Suprapubic skin (tissue), 4 donors: ENCODE measurements at regions not wholly inside any gene's neighbourhood (a gene's known extent, or its start where the extent isn't known, plus 50 kb on each side); places are given as distances from the start of the nearest gene placed in this dataset.

ENCODE experiments used
- CTCF ChIP-seq, 2 donors: fragments of 200-600 bp in 1 of 2; fragments of 450-650 bp in 1 of 2; sonication (generic) in 1 of 2; IDR thresholded peaks; one replicate each; pipeline ENCODE4 v1.5.1; 2016 to 2019; ENCODE audit warnings: antibody characterized with exemption in 2 of 2, mild to moderate bottlenecking in 1 of 2, moderate library complexity in 1 of 2
- EP300 ChIP-seq: sonication (generic); formaldehyde crosslinking; IDR thresholded peaks from one replicate; pipeline ENCODE4 v1.6.1; 2017; ENCODE audit warnings: antibody characterized with exemption
- POLR2A ChIP-seq, 2 donors: fragments of 450-650 bp; IDR thresholded peaks; one replicate each; pipeline ENCODE4 v1.6.1; 2017; ENCODE audit warnings: antibody characterized with exemption in 2 of 2, mild to moderate bottlenecking in 2 of 2, moderate library complexity in 2 of 2
- POLR2AphosphoS5 ChIP-seq, 3 donors: sonication (generic); formaldehyde crosslinking; IDR thresholded peaks; one replicate each; pipeline ENCODE4 v1.6.1; 2017; ENCODE audit warnings: antibody characterized with exemption in 3 of 3

GRCh38 chr1:96340686-96341085, 380.9 kb upstream of the PTBP2 start:
- no peak for TF ChIP-seq CTCF (IDR thresholded peaks at IDR 0.05)
- TF ChIP-seq POLR2A (IDR thresholded peaks at IDR 0.05), result no peak
- TF ChIP-seq POLR2AphosphoS5 (IDR thresholded peaks at IDR 0.05), result no peak
- TF ChIP-seq EP300, result no peak
